NOMO-1 (cell line): ENCODE measurements at regions not wholly inside any gene's neighbourhood (a gene's known extent, or its start where the extent isn't known, plus 50 kb on each side); places are given as distances from the start of the nearest gene placed in this dataset.

Experiments used
- DNase-seq, 2 experiments: peaks; one replicate each; lab custom pipeline; 2025; ENCODE audit not compliant: unreplicated experiment in 2 of 2; lab: John Stamatoyannopoulos, UW

- DNase-seq, result no peak
These were observed 63.3 kb upstream of the ITPRID2 start for GRCh38 chr2:181828122-181828705.

GRCh38 chr2:181829230-181829629, 62.3 kb upstream of the ITPRID2 start:
- DNase-seq, result no peak

GRCh38 chr2:181832015-181832414, 59.5 kb upstream of the ITPRID2 start:
- DNase-seq, result no peak

GRCh38 chr2:181836583-181836982, 54.9 kb upstream of the ITPRID2 start:
- DNase-seq, result no peak

- no peak for DNase-seq
These were observed 54.0 kb upstream of the ITPRID2 start for GRCh38 chr2:181837563-181837962.

GRCh38 chr2:181839811-181840210, 51.7 kb upstream of the ITPRID2 start:
- DNase-seq, result no peak

- no peak for DNase-seq
These were observed 50.5 kb upstream of the ITPRID2 start for GRCh38 chr2:181841079-181841478.
